GM21447 (cell line): ENCODE measurements at regions not wholly inside any gene's neighbourhood (a gene's known extent, or its start where the extent isn't known, plus 50 kb on each side); places are given as distances from the start of the nearest gene placed in this dataset.
"Not testable (repeated sequence)": the region's sequence is repeated elsewhere in the genome, so short reads cannot be mapped to it uniquely, and the experiment has no call there.

Experiments
- ATAC-seq: cut with Tn5 transposase; IDR thresholded peaks from one replicate; pipeline ENCODE4 v1.9.1; 2021; ENCODE audit not compliant: unreplicated experiment

GRCh38 chr3:168802766-168803165, 707.0 kb upstream of the GOLIM4 start:
- no peak for ATAC-seq

- no peak for ATAC-seq
Observed at GRCh38 chr3:168801794-168802193, 706.1 kb upstream of the GOLIM4 start.

- no peak for ATAC-seq
Observed at GRCh38 chr3:168796339-168796738, 700.6 kb upstream of the GOLIM4 start.

- ATAC-seq: no peak
Observed at GRCh38 chr3:168794427-168794826, 698.7 kb upstream of the GOLIM4 start.

GRCh38 chr3:168782193-168782592, 686.5 kb upstream of the GOLIM4 start:
- ATAC-seq: no peak

- ATAC-seq: not testable (repeated sequence)
Observed at GRCh38 chr3:168779970-168780645, 684.4 kb upstream of the GOLIM4 start.

GRCh38 chr3:168753724-168754123, 658.0 kb upstream of the GOLIM4 start:
- ATAC-seq: no peak

- no peak for ATAC-seq
Observed at GRCh38 chr3:168752339-168752738, 656.6 kb upstream of the GOLIM4 start.

- no peak for ATAC-seq
Observed at GRCh38 chr3:168747697-168748096, 652.0 kb upstream of the GOLIM4 start.

- ATAC-seq: no peak
Observed at GRCh38 chr3:168738527-168739325, 643.0 kb upstream of the GOLIM4 start.

- no peak for ATAC-seq
Observed at GRCh38 chr3:168736202-168736601, 640.5 kb upstream of the GOLIM4 start.

- no peak for ATAC-seq
Observed at GRCh38 chr3:168730073-168730472, 634.3 kb upstream of the GOLIM4 start.

- ATAC-seq: no peak
Observed at GRCh38 chr3:168722091-168722490, 626.4 kb upstream of the GOLIM4 start.

- ATAC-seq: peak; percentile 98
Observed at GRCh38 chr3:168714609-168715240, 619.0 kb upstream of the GOLIM4 start.

- ATAC-seq: no peak
Observed at GRCh38 chr3:168709073-168709472, 613.3 kb upstream of the GOLIM4 start.

- no peak for ATAC-seq
Observed at GRCh38 chr3:168707900-168708299, 612.2 kb upstream of the GOLIM4 start.

- ATAC-seq: no peak
Observed at GRCh38 chr3:168705412-168705811, 609.7 kb upstream of the GOLIM4 start.

GRCh38 chr3:168696051-168696450, 600.3 kb upstream of the GOLIM4 start:
- no peak for ATAC-seq

- ATAC-seq: no peak
Observed at GRCh38 chr3:168693870-168694269, 598.1 kb upstream of the GOLIM4 start.

- no peak for ATAC-seq
Observed at GRCh38 chr3:168688267-168688666, 592.5 kb upstream of the GOLIM4 start.

GRCh38 chr3:168684519-168684918, 588.8 kb upstream of the GOLIM4 start:
- no peak for ATAC-seq

GRCh38 chr3:168678730-168679129, 583.0 kb upstream of the GOLIM4 start:
- no peak for ATAC-seq
